K562 (cell line): ENCODE measurements at regions not wholly inside any gene's neighbourhood (a gene's known extent, or its start where the extent isn't known, plus 50 kb on each side); places are given as distances from the start of the nearest gene placed in this dataset.

ENCODE experiments used
- KAT2B ChIP-seq: IDR thresholded peaks from one replicate; pipeline ENCODE4 v1.6.1; 2012; ENCODE audit warnings: low read depth, mild to moderate bottlenecking, control low read depth, inconsistent platforms, low read length, moderate library complexity
- KDM1A ChIP-seq, 2 experiments: fragments of 450-650 bp; IDR thresholded peaks; 2 replicates each; pipeline ENCODE4 v1.6.1; 2016; ENCODE audit warnings: mild to moderate bottlenecking in 2 of 2
- MBD1 ChIP-seq: fragments of 250-450 bp; sonication (Bioruptor Pico); IDR thresholded peaks from 2 replicates; pipeline ENCODE4 v1.8.0; 2022; ENCODE audit warnings: inconsistent platforms
- MGA ChIP-seq: fragments of 450-650 bp; IDR thresholded peaks from 2 replicates; pipeline ENCODE4 v1.6.1; 2016; ENCODE audit warnings: mild to moderate bottlenecking, moderate library complexity
- MTA3 ChIP-seq: fragments of 450-650 bp; formaldehyde crosslinking; IDR thresholded peaks from 2 replicates; pipeline ENCODE4 v1.6.1; 2017; ENCODE audit warnings: mild to moderate bottlenecking, borderline replicate concordance
- NONO ChIP-seq, 2 experiments: fragments of 200-400 bp in 1 of 2; fragments of 450-650 bp in 1 of 2; formaldehyde crosslinking in 1 of 2; IDR thresholded peaks; 2 replicates each; pipeline ENCODE4 v1.6.1; 2017; ENCODE audit warnings: low read depth in 2 of 2, mild to moderate bottlenecking in 2 of 2, moderate library complexity in 2 of 2, low read length in 1 of 2
- PHB2 ChIP-seq: fragments of 450-650 bp; IDR thresholded peaks from 2 replicates; pipeline ENCODE4 v1.6.1; 2017; ENCODE audit warnings: low read depth
- POLR2H ChIP-seq: IDR thresholded peaks from 2 replicates; pipeline ENCODE4 v1.6.1; 2016; ENCODE audit warnings: missing genetic modification characterization, low read depth, mild to moderate bottlenecking, control low read depth, missing compliant biosample characterization, moderate library complexity
- PYGO2 ChIP-seq: fragments of 450-650 bp; IDR thresholded peaks from 2 replicates; pipeline ENCODE4 v1.6.1; 2016; ENCODE audit warnings: mild to moderate bottlenecking, missing genetic modification characterization, moderate library complexity, missing compliant biosample characterization
- TCF3 ChIP-seq: sonication (generic); formaldehyde crosslinking; IDR thresholded peaks from 2 replicates; pipeline ENCODE4 v1.4.0; 2020; ENCODE audit warnings: mild to moderate bottlenecking, missing genetic modification reagents
- ZBTB26 ChIP-seq: fragments of 450-650 bp; formaldehyde crosslinking; IDR thresholded peaks from 2 replicates; pipeline ENCODE4 v1.4.0; 2022; ENCODE audit warnings: missing genetic modification characterization
- ZNF146 ChIP-seq: IDR thresholded peaks from one replicate; pipeline ENCODE4 v1.6.1; 2018; ENCODE audit warnings: missing compliant biosample characterization; ENCODE audit not compliant: unreplicated experiment
- ZNF707 ChIP-seq: fragments of 250-450 bp; sonication (Bioruptor Pico); conservative IDR thresholded peaks from 2 replicates; pipeline ENCODE4 v1.8.0; 2022; ENCODE audit warnings: inconsistent platforms, mild to moderate bottlenecking, moderate library complexity

- no peak for TF ChIP-seq MGA
- TF ChIP-seq KAT2B, result no peak
- no peak for TF ChIP-seq TCF3 (CRISPR knock-in tag)
- no peak for TF ChIP-seq PHB2
- no peak for TF ChIP-seq MBD1 (CRISPR knock-in tag)
- TF ChIP-seq ZBTB26 (CRISPR knock-in tag), result no peak
- TF ChIP-seq POLR2H (tag), result no peak
- no peak for TF ChIP-seq MTA3
- no peak for TF ChIP-seq ZNF707
- TF ChIP-seq NONO (IDR thresholded peaks at IDR 0.05; ENCODE audit: low read depth in 2 of 2, low read length in 1 of 2), result no peak
- no peak for TF ChIP-seq ZNF146
- no peak for TF ChIP-seq KDM1A (IDR thresholded peaks at IDR 0.05)
- no peak for TF ChIP-seq PYGO2 (tag)
Observed at GRCh38 chr10:8981277-8981676, 926.8 kb downstream of the GATA3 start (continued).
